ENCODE measurements at regions not wholly inside any gene's neighbourhood (a gene's known extent, or its start where the extent isn't known, plus 50 kb on each side); places are given as distances from the start of the nearest gene placed in this dataset.

DNA sequence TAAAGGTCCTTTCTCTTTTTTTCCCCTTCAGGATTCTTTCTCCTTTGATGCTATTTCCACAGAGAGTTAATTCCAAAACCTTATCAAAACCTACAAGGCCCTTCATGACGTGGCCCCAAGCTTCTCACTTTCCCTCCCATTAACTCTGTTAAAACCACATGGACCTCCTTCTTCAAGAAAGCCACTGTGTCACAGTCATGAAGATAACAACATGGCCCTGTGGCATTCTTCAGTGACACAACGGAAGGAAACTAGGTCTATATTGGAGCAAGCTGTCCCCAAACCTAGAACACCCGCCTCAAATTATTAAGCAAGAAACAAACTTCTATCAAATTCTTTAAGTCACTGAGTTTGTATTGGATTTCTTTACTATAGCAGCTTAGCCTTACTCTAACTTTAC is 611.1 kb downstream of the NUF2 start:
- TF ChIP-seq, protein P1, sequence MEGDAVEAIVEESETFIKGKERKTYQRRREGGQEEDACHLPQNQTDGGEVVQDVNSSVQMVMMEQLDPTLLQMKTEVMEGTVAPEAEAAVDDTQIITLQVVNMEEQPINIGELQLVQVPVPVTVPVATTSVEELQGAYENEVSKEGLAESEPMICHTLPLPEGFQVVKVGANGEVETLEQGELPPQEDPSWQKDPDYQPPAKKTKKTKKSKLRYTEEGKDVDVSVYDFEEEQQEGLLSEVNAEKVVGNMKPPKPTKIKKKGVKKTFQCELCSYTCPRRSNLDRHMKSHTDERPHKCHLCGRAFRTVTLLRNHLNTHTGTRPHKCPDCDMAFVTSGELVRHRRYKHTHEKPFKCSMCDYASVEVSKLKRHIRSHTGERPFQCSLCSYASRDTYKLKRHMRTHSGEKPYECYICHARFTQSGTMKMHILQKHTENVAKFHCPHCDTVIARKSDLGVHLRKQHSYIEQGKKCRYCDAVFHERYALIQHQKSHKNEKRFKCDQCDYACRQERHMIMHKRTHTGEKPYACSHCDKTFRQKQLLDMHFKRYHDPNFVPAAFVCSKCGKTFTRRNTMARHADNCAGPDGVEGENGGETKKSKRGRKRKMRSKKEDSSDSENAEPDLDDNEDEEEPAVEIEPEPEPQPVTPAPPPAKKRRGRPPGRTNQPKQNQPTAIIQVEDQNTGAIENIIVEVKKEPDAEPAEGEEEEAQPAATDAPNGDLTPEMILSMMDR (conservative IDR thresholded peaks at IDR 0.05; ENCODE audit: low read depth, low read length): no peak
- no peak for TF ChIP-seq EZH2 (IDR thresholded peaks at IDR 0.05; ENCODE audit: borderline replicate concordance, low read depth, low read length, poor library complexity, severe bottlenecking)
